PC-3 (cell line): ENCODE measurements at regions not wholly inside any gene's neighbourhood (a gene's known extent, or its start where the extent isn't known, plus 50 kb on each side); places are given as distances from the start of the nearest gene placed in this dataset.

ENCODE experiments used
- ATAC-seq: fragments of 200-7000 bp; cut with Tn5 transposase; 2 replicates; pipeline ENCODE4 v1.9.1; 2020; ENCODE audit warnings: mild to moderate bottlenecking, moderate library complexity
- BruUV-seq: library from RNA; stranded (reverse); fragments of 400-500 nt; replicated peaks from 2 replicates; lab custom pipeline; 2021; lab: Mats Ljungman, UMichigan
- CTCF ChIA-PET: fragments of 300-600 bp; sonication (Branson Sonifier 250); formaldehyde crosslinking; loops from one replicate; lab custom pipeline; 2022; ENCODE audit warnings: antibody characterized with exemption; lab: Charles Lee
- POLR2A ChIA-PET: fragments of 300-600 bp; sonication (Branson Sonifier 250); formaldehyde crosslinking; loops from one replicate; lab custom pipeline; 2022; ENCODE audit warnings: antibody characterized with exemption; ENCODE audit not compliant: unreplicated experiment; lab: Charles Lee
- DNase-seq: peaks from one replicate; pipeline ENCODE4 v3.0.0-alpha.2; 2015
- H2AFZ ChIP-seq: fragments of 300-600 bp; sonication (generic); 2 replicates; pipeline ENCODE4 v1.6.0; 2016; ENCODE audit warnings: antibody characterized with exemption, low read length
- H3F3A ChIP-seq: fragments of 300-600 bp; sonication (generic); one replicate; pipeline ENCODE4 v1.6.0; 2017; ENCODE audit warnings: antibody characterized with exemption, low read length, control low read depth, mild to moderate bottlenecking; ENCODE audit not compliant: unreplicated experiment
- H3K27ac ChIP-seq: fragments of 300-600 bp; sonication (generic); 2 replicates; pipeline ENCODE4 v1.5.1; 2016; ENCODE audit warnings: mild to moderate bottlenecking, low read length
- H3K27me3 ChIP-seq: fragments of 300-600 bp; sonication (generic); 2 replicates; pipeline ENCODE4 v1.6.1; 2016; ENCODE audit warnings: low read length, mixed read lengths
- H3K36me3 ChIP-seq: fragments of 300-600 bp; sonication (generic); 2 replicates; pipeline ENCODE4 v1.6.1; 2016; ENCODE audit warnings: low read depth, mixed run types, low read length, mixed read lengths
- H3K4me1 ChIP-seq: fragments of 300-600 bp; sonication (generic); 2 replicates; pipeline ENCODE4 v1.5.1; 2016; ENCODE audit warnings: low read length; ENCODE audit not compliant: insufficient read depth
- H3K4me2 ChIP-seq: fragments of 300-600 bp; sonication (generic); 2 replicates; pipeline ENCODE4 v1.6.0; 2016; ENCODE audit warnings: low read length
- H3K4me3 ChIP-seq: fragments of 300-600 bp; sonication (generic); 2 replicates; pipeline ENCODE4 v1.5.1; 2016; ENCODE audit warnings: mild to moderate bottlenecking, low read length, mixed read lengths
- H3K79me2 ChIP-seq: fragments of 300-600 bp; sonication (generic); 2 replicates; pipeline ENCODE4 v1.6.1; 2017; ENCODE audit warnings: low read length, mixed read lengths
- H3K9ac ChIP-seq: fragments of 300-600 bp; sonication (generic); 2 replicates; pipeline ENCODE4 v1.6.0; 2016; ENCODE audit warnings: mild to moderate bottlenecking, low read length
- H3K9me2 ChIP-seq: fragments of 300-600 bp; sonication (generic); replicated peaks from 2 replicates; pipeline ENCODE4 v1.6.1; 2016; ENCODE audit warnings: mixed run types, low read length, mixed read lengths
- H3K9me3 ChIP-seq: fragments of 300-600 bp; sonication (generic); 2 replicates; pipeline ENCODE4 v1.6.1; 2016; ENCODE audit warnings: low read length, mixed read lengths
- H4K20me1 ChIP-seq: fragments of 300-600 bp; sonication (generic); 2 replicates; pipeline ENCODE4 v1.6.1; 2016; ENCODE audit warnings: low read length, mixed read lengths
- EZH2 ChIP-seq: fragments of 300-600 bp; sonication (generic); IDR thresholded peaks from one replicate; pipeline ENCODE4 v1.6.1; 2017; ENCODE audit warnings: antibody characterized with exemption, mild to moderate bottlenecking, low read length; ENCODE audit not compliant: unreplicated experiment
- EZH2phosphoT487 ChIP-seq: fragments of 300-600 bp; sonication (generic); IDR thresholded peaks from 2 replicates; pipeline ENCODE4 v1.6.1; 2018; ENCODE audit warnings: mild to moderate bottlenecking, antibody characterized with exemption, low read length, borderline replicate concordance
- intact Hi-C: fragments of 100-400 bp; cut with micrococcal nuclease; formaldehyde crosslinking; loops from 2 replicates; pipeline ENCODE4 v1.9.0; 2023
- TF ChIP-seq, protein P1 (sequence below): fragments of 300-600 bp; sonication (generic); conservative IDR thresholded peaks from 2 replicates; pipeline ENCODE4 v1.5.1; 2017; ENCODE audit warnings: antibody characterized with exemption, low read depth, mild to moderate bottlenecking, low read length

DNA sequence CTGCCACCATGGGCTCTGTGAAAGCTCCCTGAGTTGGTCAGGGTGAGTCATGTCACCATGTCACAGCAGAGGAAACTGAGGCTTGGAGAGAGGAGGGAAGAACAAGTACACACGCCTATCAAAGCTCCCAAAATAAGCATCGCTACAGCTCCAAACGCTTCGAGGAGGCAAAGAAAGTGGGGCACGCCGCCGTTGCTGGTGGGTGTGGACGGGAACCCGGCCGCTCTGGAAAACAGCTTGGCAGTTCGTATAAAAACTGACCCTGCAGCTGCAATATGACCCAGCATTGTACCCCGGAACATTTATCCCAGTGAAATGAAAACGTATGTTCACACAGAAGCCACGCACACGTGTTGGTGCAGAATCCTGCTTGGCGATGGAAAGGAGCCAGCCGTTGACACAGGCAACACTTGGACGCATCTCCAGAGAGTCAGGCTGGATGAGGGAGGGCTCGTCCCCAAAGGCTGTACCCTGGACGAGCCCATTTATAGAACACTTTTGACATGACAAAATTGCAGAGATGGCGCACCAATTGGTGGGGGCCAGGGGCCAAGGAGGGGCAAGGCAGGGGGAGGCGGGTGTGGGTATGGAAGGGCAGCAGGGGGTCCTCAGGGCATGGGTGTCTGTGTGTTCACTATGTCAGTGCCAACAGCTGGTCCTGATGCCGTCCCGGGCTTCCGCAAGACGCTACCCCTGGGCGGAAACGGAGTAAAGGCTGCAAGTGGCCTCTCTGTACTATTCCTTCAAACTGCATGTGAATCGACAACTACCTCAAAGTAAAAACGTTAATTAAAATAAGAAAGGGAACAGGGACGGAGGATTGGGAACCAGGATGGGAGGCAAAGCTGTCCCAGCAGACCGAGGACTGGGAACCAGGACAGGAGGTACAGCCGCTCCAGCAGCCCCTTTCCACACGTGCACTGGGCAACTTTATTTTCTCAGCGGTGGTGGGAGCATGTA lies 173.0 kb downstream of the OLFM1 start:
- H3K4me1 ChIP-seq: no peaks in the 10 kb centered on the region
- peaks cover 4% of the 10 kb centered on the region for H3K27me3 ChIP-seq
- ATAC-seq: no peak
- H3K9me3 ChIP-seq: no peaks in the 10 kb centered on the region
- H3K4me3 ChIP-seq: no peak overlapping the region
- H3F3A ChIP-seq: no peaks in the 10 kb centered on the region
- no peak overlapping the region for H3K27ac ChIP-seq
- no peaks in the 10 kb centered on the region for H3K36me3 ChIP-seq
- DNase-seq: no peak
- intact Hi-C loops: no loop called here
- no peaks in the 10 kb centered on the region for H4K20me1 ChIP-seq
- POLR2A ChIA-PET: no interaction called here
- H3K9me2 ChIP-seq: no peaks in the 10 kb centered on the region
- TF ChIP-seq EZH2phosphoT487: no peak
- no peak for TF ChIP-seq EZH2
- TF ChIP-seq, protein P1, sequence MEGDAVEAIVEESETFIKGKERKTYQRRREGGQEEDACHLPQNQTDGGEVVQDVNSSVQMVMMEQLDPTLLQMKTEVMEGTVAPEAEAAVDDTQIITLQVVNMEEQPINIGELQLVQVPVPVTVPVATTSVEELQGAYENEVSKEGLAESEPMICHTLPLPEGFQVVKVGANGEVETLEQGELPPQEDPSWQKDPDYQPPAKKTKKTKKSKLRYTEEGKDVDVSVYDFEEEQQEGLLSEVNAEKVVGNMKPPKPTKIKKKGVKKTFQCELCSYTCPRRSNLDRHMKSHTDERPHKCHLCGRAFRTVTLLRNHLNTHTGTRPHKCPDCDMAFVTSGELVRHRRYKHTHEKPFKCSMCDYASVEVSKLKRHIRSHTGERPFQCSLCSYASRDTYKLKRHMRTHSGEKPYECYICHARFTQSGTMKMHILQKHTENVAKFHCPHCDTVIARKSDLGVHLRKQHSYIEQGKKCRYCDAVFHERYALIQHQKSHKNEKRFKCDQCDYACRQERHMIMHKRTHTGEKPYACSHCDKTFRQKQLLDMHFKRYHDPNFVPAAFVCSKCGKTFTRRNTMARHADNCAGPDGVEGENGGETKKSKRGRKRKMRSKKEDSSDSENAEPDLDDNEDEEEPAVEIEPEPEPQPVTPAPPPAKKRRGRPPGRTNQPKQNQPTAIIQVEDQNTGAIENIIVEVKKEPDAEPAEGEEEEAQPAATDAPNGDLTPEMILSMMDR: no peak
- H2AFZ ChIP-seq: no peak overlapping the region
- H3K4me2 ChIP-seq: no peak overlapping the region
- no peak overlapping the region for H3K9ac ChIP-seq
- H3K79me2 ChIP-seq: no peaks in the 10 kb centered on the region
- BruUV-seq: no TSS peak
- CTCF ChIA-PET: no interaction called here

DNA sequence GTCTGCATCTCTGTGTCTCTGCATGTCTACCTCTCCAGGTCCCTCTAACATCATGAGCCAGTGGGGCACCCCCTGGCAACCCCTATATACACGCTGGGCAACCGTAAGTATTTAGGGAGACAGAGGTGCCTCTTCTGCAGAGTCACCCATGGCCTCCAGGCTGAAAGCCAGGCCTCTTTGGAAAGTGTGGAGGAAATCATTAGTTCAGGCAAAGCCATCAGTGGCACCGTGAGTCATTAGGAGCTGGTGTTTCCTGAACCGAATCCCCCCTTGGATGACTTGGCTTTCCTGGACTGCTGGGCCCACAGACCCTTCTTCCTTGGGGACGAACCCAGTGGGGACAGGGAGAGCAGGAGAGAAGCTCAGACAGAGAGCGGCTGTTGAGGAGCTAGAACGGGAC lies 174.8 kb downstream of the OLFM1 start:
- Histone ChIP-seq H2AFZ (no peak overlapping the region), H3K4me1 (no peaks in the 10 kb centered on the region), H3K9me2 (no peaks in the 10 kb centered on the region), H3K4me2 (no peak overlapping the region), H3K36me3 (no peaks in the 10 kb centered on the region), H3K79me2 (no peaks in the 10 kb centered on the region), H3K4me3 (no peak overlapping the region), H3K27ac (no peak overlapping the region), H3K9me3 (no peaks in the 10 kb centered on the region), H3K27me3 (peaks cover 21% of the 10 kb centered on the region), H3F3A (no peaks in the 10 kb centered on the region), H4K20me1 (no peaks in the 10 kb centered on the region), H3K9ac (no peak overlapping the region)
- CTCF ChIA-PET: no interaction called here
- intact Hi-C loops: no loop called here
- ATAC-seq (no peak), DNase-seq (no peak)
- no TSS peak for BruUV-seq
- TF ChIP-seq, protein P1: no peak
- TF ChIP-seq EZH2 (no peak), EZH2phosphoT487 (no peak)
- POLR2A ChIA-PET: no interaction called here

DNA sequence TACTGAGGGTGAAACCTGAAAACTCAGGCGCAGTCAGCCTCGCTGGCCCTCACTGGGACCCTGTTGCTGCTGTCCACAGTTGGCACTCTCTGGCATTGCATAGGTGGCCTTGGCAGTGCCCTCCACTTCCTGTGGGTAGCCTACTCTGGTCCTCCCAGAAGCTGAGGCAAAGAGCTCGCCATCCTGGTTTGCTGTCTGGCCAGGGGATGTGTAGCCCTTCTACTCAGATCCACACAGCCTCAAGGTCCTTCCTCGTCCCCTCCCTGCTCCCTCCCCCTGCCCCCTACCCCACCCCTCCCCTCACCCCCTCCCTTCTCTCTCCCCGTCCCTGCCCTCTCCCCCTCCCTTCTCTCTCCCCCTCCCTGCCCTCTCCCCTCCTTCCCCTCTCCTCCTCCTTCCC lies 176.0 kb downstream of the OLFM1 start:
- ChIA-PET CTCF (no interaction called here), POLR2A (no interaction called here)
- Histone ChIP-seq H3K4me1 (no peaks in the 10 kb centered on the region), H3K4me2 (no peak overlapping the region), H3K4me3 (no peak overlapping the region), H4K20me1 (no peaks in the 10 kb centered on the region), H3K9ac (no peak overlapping the region), H2AFZ (no peak overlapping the region), H3K9me2 (no peaks in the 10 kb centered on the region), H3K27me3 (peaks cover 28% of the 10 kb centered on the region), H3F3A (no peaks in the 10 kb centered on the region), H3K27ac (no peak overlapping the region), H3K79me2 (no peaks in the 10 kb centered on the region), H3K9me3 (no peaks in the 10 kb centered on the region), H3K36me3 (no peaks in the 10 kb centered on the region)
- DNase-seq: no peak
- intact Hi-C loops: no loop called here
- ATAC-seq: no peak
- TF ChIP-seq EZH2phosphoT487 (no peak), EZH2 (no peak)
- TF ChIP-seq, protein P1: no peak
- no TSS peak for BruUV-seq
